ENCODE measurements at regions not wholly inside any gene's neighbourhood (a gene's known extent, or its start where the extent isn't known, plus 50 kb on each side); places are given as distances from the start of the nearest gene placed in this dataset.
"Not testable (repeated sequence)": the region's sequence is repeated elsewhere in the genome, so short reads cannot be mapped to it uniquely, and the experiment has no call there.

GRCh38 chr15:59830098-59830497, 141.0 kb upstream of the BNIP2 start:
- no peak for DNase-seq

GRCh38 chr15:59828861-59829260, 139.7 kb upstream of the BNIP2 start:
- DNase-seq, result no peak

DNA sequence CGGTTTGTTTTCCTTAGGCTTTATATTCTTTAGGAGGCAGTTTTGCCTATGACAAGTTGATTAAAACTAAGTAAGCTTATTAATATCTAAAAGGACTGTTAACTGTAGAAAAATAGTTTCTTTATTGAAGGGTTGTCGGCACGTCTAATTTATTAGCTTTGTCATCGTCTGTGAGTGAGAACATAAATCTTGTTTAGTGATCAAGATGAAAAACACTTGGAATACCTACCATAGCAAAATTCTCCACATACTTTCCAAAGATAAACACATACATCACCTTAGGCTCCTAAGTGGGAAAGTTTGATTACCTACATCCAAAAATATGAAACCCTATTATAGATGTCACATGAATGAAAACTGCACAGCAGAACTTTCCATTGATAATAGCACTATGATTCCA, 139.1 kb upstream of the BNIP2 start:
- no peak for DNase-seq

DNA sequence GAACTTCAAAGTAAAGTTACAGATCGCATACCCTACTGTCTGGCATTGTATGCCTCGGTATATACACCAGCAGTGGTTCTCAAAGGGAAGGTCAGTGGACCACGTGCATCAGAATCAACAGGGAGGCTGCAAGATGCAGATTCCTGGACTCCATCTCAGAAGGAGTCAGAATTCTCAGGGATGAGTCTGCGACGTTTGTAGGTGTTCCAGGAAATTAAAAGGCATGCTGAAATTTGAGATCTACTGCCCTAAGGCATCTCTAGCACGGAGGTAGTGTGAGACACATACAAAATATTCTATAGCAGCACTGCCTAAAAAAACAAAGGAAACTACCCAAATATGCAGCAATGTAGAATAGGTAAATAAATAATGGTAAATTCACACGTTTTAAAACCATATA, 136.8 kb upstream of the BNIP2 start:
- no peak for DNase-seq

- no peak for DNase-seq
Measured at GRCh38 chr15:59821286-59821685, 132.2 kb upstream of the BNIP2 start.

DNA sequence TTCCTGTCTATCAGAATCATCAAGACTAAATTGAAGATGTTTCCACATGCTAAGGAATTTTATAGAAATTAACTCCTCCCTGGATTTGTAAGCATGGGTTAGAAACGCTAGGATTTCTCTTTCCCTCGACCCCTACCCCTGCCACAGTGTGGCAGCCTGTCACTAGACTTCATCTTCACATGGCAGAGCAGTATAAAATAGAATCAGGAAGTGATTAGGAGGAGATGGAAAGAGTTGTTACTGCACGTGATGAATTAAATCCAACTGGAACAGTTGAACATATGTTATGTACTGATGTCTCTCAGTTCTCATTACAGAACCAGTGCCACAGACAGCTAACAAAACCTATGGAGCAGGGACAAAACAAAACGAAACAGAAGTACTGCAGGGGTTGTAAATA, 130.0 kb upstream of the BNIP2 start:
- no peak for DNase-seq

DNA sequence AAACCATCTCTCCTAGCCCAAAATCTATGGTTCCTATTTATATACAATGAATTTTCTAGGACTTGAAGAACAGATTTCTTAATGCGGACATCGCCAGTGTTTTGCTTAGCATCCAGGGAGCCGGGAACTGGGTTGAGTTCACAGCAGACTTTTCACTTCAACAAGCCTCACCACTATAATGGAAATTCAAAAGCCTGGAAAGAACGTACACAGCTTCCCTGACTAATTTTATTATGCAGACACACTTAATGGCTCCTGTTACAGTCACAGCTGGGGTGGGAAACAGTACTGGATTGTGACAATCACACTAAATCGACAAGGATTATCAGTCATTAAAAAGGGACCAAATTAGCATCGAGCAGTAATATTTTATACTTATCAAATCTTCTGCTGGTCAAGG, 129.2 kb upstream of the BNIP2 start:
- DNase-seq, result no peak

DNA sequence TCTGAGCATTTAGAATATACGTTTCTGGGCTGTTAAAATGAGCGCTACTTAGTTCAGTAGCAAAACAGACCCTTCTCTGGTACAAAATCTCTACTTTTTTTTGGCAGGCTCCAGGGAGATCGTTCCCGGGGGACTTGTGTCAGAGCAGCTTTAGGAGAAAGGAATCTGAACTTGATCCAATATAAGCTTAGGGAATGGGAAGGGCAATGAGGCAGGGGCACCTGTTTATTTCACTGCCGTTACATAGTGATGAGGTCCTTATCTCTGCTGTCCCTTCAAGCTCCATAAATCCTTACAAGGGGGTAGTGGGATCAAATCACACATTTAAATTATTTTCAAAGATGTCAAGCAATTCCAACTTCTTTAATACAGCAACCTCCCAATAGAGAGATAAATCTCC, 128.7 kb upstream of the BNIP2 start:
- DNase-seq, result no peak

DNA sequence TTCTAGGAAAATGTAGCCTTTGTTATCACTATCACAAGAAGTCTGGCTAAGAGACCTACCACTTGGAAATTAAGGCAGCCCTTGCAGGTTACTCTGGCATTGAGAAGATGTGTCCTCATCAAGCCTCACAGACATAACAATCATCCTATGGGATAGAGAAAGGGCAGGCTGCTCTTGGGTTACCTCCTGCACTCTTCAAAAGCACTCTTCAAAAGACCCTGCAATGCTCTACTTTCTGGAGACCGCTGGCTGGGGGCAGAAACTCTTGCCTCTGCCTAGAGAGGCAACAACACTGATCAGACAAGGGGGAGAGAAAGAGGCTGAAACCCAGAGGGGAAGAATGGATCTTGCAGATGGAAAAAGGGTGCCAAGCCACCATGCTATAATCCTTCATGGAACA, 127.9 kb upstream of the BNIP2 start:
- DNase-seq, result no peak

DNA sequence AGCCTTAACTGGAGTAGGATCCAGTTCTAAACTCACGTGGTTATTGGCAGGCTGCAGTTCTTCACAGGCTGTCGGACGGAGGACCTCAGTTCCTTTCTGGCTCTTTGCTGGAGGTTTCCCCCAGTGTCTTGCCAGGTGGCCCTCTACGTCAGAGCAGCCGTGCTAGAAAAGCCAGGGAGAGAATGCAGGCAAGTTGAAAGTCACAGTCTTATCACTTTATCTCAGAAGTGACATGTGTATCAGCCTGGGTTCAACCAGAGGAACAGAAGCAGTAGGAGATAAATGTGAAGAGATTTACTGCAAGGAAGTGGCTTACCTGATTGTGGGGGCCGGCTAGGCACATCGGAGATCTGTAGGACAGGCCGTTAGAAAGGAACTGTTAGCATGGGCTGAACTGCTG, 125.3 kb upstream of the BNIP2 start:
- no peak for DNase-seq

GRCh38 chr15:59812889-59813288, 123.8 kb upstream of the BNIP2 start:
- DNase-seq, result no peak

DNA sequence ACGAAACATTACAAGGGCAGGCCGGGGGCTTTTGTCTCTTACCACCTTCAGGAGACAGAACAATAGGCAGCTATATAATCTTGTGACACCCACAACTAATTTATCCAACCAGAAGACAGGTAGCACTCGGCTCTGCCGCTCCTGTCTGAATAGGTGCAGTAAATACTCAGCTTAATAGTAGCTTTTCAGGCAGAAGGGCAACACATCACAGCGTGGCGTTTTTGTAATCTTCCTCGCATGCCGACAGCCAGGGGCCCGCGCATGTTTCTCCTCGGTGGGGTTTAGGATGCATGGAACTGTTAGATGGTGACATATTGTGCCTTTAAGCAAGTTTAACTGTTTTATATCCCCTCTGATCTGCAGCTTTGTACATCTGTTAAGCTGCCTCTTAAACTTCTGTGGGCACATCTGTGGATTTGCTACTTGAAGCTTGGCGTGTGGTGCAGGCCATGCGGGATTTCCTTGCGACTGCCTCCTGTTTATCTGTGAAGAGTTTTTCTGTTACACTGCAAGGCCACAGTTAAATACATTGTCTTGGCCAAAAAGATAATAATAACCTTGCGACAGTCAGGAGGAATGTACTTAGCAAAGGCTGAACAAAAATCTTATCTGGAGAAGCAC, 123.2 kb upstream of the BNIP2 start:
- DNase-seq, result no peak

DNA sequence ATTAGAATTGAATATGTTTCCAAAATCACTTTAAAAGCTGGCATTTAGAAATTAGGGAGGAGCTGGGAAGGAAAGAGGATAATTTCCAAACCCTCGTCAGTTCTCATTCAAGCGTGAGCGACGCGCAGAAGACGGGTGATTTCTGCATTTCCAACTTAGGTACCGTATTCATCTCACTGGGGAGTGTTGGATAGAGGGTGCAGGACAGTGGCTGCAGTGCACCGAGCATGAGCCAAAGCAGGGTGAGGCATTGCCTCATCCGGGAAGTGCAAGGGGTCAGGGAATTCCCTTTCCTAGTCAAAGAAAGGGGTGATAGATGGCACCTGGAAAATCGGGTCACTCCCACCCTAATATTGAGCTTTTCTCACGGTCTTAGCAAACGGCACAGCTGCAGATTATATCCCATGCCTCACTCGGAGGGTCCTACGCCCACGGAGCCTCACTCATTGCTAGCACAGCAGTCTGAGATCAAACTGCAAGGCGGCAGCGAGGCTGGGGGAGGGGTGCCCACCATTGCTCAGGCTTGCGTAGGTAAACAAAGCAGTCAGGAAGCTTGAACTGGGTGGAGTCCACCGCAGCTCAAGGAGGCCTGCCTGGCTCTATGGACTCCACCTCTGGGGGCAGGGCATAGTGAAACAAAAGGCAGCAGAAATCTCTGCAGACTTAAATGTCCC, 114.3 kb upstream of the BNIP2 start:
- not testable (repeated sequence) for DNase-seq

GRCh38 chr15:59801649-59802048, 112.5 kb upstream of the BNIP2 start:
- no peak for DNase-seq

DNA sequence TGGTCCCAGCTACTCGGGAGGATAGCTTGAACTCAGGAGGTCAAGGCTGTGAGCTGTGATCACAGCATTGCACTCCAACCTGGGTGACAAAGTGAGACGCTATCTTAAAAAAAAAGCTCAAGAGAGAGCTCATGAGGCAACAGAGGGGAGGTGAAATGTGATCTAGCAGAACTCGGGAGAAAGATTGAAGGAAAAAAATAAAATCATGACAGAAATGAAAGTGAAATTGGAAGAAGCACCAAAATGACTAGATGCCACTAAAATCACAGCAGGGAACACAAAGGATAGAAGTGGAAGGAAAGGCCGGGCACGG, 109.4 kb upstream of the BNIP2 start:
- DNase-seq, result no peak

DNA sequence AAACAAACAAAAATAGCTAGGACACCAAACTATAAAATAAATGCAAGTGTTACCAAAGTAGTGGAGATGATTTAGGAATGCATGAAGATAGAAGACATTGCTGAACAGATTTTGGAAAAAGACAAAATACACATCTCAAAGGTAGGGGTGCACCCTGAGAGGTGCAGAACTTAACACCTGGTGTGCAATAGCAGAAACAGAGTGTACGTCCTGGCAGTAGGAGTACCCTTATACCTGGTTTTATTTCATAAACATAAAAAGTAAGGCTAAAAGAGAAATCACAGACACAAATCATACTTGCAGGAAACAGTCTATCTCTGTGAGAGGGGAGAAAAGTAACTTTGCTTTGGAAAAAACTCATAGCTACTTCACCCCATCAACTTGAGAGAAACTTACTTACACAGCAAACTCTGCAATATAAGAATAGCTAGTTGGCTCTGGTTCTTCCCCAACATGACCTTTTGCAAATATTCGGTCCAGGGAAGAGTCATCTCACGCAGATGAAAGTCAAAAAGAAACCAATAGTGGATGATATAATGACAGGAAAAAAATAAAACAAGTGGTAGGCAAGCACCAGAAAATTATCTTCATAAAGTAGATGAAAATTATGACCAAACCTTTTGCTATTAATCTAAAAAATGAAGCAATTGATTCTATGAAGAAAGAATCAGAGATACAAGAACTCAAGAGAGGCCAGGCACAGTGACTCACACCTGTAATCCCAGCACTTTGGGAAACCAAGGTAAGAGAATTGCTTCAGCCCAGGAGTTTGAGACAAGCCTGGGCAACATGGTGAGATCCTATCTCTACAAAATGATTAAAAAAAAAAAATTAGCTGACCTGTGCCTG, 108.9 kb upstream of the BNIP2 start:
- no peak for DNase-seq

DNA sequence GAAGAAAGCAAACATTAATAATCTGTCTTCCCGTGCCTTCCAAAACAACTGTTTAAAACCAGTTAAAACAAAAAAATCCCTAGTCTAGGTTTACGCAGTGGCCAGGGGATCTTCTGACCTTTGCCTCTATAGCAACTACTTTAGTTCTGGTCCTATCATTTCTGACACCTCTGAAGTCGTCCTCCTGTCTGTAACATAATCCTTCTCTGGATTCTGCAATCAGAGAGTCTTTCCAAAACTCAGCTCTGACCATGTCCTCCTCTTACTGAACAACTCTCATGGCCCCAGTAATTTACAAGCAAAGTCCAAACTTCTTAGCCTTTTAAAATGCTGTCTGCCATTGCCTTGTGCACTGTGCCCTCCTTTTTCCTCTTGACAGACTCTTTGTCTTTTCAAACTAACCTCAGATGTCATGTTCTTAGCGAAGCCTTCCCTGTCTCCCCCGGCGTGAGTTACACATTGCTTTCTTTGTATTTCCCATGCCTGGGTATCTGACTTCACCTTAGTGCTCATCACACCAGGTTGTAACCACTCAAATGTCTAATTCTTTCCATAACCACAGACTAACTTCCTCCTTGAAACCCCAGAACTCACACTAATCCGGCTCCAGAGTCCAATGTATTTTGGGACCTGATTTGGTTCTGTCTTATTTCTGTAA, 105.2 kb upstream of the BNIP2 start:
- no peak for DNase-seq

GRCh38 chr15:59792359-59792758, 103.2 kb upstream of the BNIP2 start:
- DNase-seq, result no peak

DNA sequence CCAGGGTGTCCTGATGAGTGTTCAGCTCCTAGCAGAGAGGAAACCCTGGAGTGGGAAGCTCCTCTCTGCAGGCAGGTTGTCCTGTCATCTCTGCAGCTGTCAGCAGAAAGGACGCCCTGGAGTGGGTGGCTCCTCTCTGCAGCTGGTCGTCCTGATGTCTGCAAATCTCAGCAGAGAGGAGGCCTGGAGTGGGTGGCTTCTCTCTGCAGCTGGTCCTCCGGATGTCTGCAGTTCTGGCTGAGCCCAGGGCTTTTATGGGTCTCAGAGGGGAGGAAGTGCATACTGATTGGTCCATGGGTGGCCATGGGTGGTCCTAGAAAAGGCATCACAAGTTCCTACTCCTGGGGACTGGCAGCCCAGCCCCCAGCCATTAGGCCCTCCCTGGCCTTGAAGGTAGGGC, 102.6 kb upstream of the BNIP2 start:
- DNase-seq, result no peak

- no peak for DNase-seq
Measured at GRCh38 chr15:59791079-59791478, 102.0 kb upstream of the BNIP2 start.

- not testable (repeated sequence) for DNase-seq
Measured at GRCh38 chr15:59786466-59786865, 97.3 kb upstream of the BNIP2 start.

DNA sequence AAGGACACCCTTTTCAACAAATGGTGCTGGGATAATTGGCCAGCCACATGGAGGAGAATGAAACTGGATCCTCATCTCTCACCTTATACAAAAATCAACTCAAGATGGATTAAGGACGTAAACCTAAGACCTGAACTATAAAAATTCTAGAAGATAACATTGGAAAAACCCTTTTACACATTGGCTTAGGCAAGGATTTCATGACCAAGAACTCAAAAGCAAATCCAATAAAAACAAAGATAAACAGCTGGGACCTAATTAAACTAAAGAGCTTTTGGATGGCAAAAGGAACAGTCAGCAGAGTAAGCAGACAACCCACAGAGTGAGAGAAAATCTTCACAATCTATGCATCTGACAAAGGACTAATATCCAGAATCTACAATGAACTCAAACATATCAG, 96.9 kb upstream of the BNIP2 start:
- DNase-seq, result not testable (repeated sequence)

DNA sequence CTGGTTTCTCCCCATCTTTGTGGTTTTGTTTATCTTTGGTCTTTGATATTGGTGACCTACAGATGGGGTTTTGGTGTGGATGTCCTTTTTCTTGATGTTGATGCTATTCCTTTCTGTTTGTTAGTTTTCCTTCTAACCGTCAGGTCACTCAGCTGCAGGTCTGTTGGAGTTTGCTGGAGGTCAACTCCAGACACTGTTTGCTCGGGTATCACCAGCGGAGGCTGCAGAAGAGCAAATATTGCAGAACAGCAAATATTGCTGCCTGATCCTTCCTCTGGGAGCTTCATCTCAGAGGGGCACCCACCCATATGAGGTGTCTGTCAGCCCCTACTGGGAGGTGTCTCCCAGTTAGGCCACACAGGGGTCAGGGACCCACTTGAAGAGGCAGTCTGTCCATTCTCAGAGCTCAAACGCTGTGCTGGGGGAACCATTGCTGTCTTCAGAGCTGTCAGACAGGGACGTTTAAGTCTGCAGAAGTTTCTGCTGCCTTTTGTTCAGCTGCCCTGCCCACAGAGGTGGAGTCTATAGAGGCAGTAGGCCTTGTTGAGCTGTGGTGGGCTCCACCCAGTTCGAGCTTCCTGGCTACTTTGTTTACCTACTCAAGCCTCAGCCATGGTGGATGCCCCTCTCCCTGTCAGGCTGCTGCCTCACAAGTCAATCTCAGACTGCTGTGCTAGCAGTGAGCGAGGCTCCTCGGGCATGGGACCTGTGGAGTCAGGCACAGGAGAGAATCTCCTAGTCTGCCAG, 94.8 kb upstream of the BNIP2 start:
- DNase-seq, result not testable (repeated sequence)
